Stimulated activated naive CD8-positive, alpha-beta T cell treated with anti-CD3 and anti-CD28 coated beads, Interleukin-15, Interleukin-2, amounts not matched to agents 100 U/mL and 50 U/mL, for 24 hours (primary cell): ENCODE measurements at regions not wholly inside any gene's neighbourhood (a gene's known extent, or its start where the extent isn't known, plus 50 kb on each side); places are given as distances from the start of the nearest gene placed in this dataset.
A peak's percentile ranks its signal among the peaks of the same experiment; 100 is the strongest.
"Not testable (repeated sequence)": the region's sequence is repeated elsewhere in the genome, so short reads cannot be mapped to it uniquely, and the experiment has no call there.

ENCODE experiments used
- ATAC-seq: fragments of 150-1000 bp; cut with Tn5 transposase; one replicate; pipeline ENCODE4 v1.10.0; 2021
- DNase-seq: peaks from one replicate; pipeline ENCODE4 v3.0.0; 2021

- DNase-seq (peak; percentile 9), ATAC-seq (no peak)
Measured at GRCh38 chr6:63441266-63441956, 121.6 kb upstream of the LGSN start.

- DNase-seq (no peak), ATAC-seq (no peak)
Measured at GRCh38 chr6:63442870-63443269, 123.1 kb upstream of the LGSN start.

GRCh38 chr6:63444768-63445167, 125.0 kb upstream of the LGSN start:
- DNase-seq (no peak), ATAC-seq (no peak)

- DNase-seq (no peak), ATAC-seq (no peak)
Measured at GRCh38 chr6:63446405-63446804, 125.9 kb upstream of the LOC128125822 start.

GRCh38 chr6:63447134-63447533, 125.1 kb upstream of the LOC128125822 start:
- ATAC-seq = no peak
- DNase-seq = no peak

- DNase-seq (no peak), ATAC-seq (no peak)
Measured at GRCh38 chr6:63448229-63448628, 124.1 kb upstream of the LOC128125822 start.

- no peak for DNase-seq
- no peak for ATAC-seq
Measured at GRCh38 chr6:63449714-63450113, 122.6 kb upstream of the LOC128125822 start.

- DNase-seq (no peak), ATAC-seq (no peak)
Measured at GRCh38 chr6:63451238-63451637, 121.0 kb upstream of the LOC128125822 start.

- DNase-seq (no peak), ATAC-seq (no peak)
Measured at GRCh38 chr6:63452125-63452524, 120.2 kb upstream of the LOC128125822 start.

GRCh38 chr6:63456734-63457133, 115.5 kb upstream of the LOC128125822 start:
- ATAC-seq (no peak), DNase-seq (no peak)

GRCh38 chr6:63458480-63459115, 113.7 kb upstream of the LOC128125822 start:
- DNase-seq (no peak), ATAC-seq (no peak)

GRCh38 chr6:63459814-63460213, 112.5 kb upstream of the LOC128125822 start:
- DNase-seq (no peak), ATAC-seq (no peak)

GRCh38 chr6:63460971-63461370, 111.3 kb upstream of the LOC128125822 start:
- no peak for ATAC-seq

GRCh38 chr6:63464060-63464459, 108.2 kb upstream of the LOC128125822 start:
- DNase-seq (no peak), ATAC-seq (no peak)

More at GRCh38 chr6:63460971-63461370, 111.3 kb upstream of the LOC128125822 start:
- DNase-seq = no peak

- ATAC-seq (no peak), DNase-seq (no peak)
Measured at GRCh38 chr6:63465750-63466149, 106.5 kb upstream of the LOC128125822 start.

GRCh38 chr6:63466242-63466733, 106.0 kb upstream of the LOC128125822 start:
- DNase-seq (no peak), ATAC-seq (no peak)

- no peak for ATAC-seq
- DNase-seq = no peak
Measured at GRCh38 chr6:63467247-63467954, 104.9 kb upstream of the LOC128125822 start.

- not testable (repeated sequence) for ATAC-seq, DNase-seq
Measured at GRCh38 chr6:63471145-63471544, 101.1 kb upstream of the LOC128125822 start.

- ATAC-seq = no peak
Measured at GRCh38 chr6:63471654-63472053, 100.6 kb upstream of the LOC128125822 start.

GRCh38 chr6:63475707-63476106, 96.6 kb upstream of the LOC128125822 start:
- ATAC-seq = no peak
- no peak for DNase-seq

More at GRCh38 chr6:63471654-63472053, 100.6 kb upstream of the LOC128125822 start:
- DNase-seq = no peak

GRCh38 chr6:63476302-63476701, 96.0 kb upstream of the LOC128125822 start:
- DNase-seq (no peak), ATAC-seq (no peak)

GRCh38 chr6:63477422-63478040, 94.7 kb upstream of the LOC128125822 start:
- no peak for DNase-seq
- no peak for ATAC-seq

GRCh38 chr6:63478734-63479133, 93.5 kb upstream of the LOC128125822 start:
- no peak for ATAC-seq

More at GRCh38 chr6:63478734-63479133, 93.5 kb upstream of the LOC128125822 start:
- no peak for DNase-seq
